ENCODE measurements at regions not wholly inside any gene's neighbourhood (a gene's known extent, or its start where the extent isn't known, plus 50 kb on each side); places are given as distances from the start of the nearest gene placed in this dataset.
A peak's percentile ranks its signal among the peaks of the same experiment; 100 is the strongest.

GRCh38 chr20:21022925-21023324 is 83.2 kb downstream of the LINC00237 start (continued):
- no peak for TF ChIP-seq ZNF707 (CRISPR knock-in tag; conservative IDR thresholded peaks at IDR 0.05)
- TF ChIP-seq PRMT5 (CRISPR knock-in tag; IDR thresholded peaks at IDR 0.05), result no peak
- peak; percentile 66 for TF ChIP-seq NCOR1 (IDR thresholded peaks at IDR 0.05)
- TF ChIP-seq ZNF644 (tag; IDR thresholded peaks at IDR 0.05; ENCODE audit: low read depth), result no peak
- no peak for TF ChIP-seq TCFL5 (CRISPR knock-in tag; conservative IDR thresholded peaks at IDR 0.05)
- TF ChIP-seq HMG20B (CRISPR knock-in tag; IDR thresholded peaks at IDR 0.05), result no peak
- TF ChIP-seq SRSF7 (optimal IDR thresholded peaks at IDR 0.05; ENCODE audit: low read depth, low read length), result no peak
- TF ChIP-seq EGR1 (conservative IDR thresholded peaks at IDR 0.05), result peak; percentile 47; the same call in 1 of the 2 replicates
- no peak for TF ChIP-seq ZNF253 (CRISPR knock-in tag; conservative IDR thresholded peaks at IDR 0.05)
- TF ChIP-seq FOXA3 (CRISPR knock-in tag; conservative IDR thresholded peaks at IDR 0.05 in 1 of 2, IDR thresholded peaks at IDR 0.05 in 1 of 2), result no peak
- TF ChIP-seq ATF3 (IDR thresholded peaks at IDR 0.05), result peak; percentile 30; the same call in 1 of the 2 replicates
- TF ChIP-seq ATF3 (CRISPR knock-in tag; conservative IDR thresholded peaks at IDR 0.05), result no peak
- TF ChIP-seq, protein P1, sequence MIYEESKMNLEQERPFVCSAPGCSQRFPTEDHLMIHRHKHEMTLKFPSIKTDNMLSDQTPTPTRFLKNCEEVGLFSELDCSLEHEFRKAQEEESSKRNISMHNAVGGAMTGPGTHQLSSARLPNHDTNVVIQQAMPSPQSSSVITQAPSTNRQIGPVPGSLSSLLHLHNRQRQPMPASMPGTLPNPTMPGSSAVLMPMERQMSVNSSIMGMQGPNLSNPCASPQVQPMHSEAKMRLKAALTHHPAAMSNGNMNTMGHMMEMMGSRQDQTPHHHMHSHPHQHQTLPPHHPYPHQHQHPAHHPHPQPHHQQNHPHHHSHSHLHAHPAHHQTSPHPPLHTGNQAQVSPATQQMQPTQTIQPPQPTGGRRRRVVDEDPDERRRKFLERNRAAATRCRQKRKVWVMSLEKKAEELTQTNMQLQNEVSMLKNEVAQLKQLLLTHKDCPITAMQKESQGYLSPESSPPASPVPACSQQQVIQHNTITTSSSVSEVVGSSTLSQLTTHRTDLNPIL (CRISPR knock-in tag; IDR thresholded peaks at IDR 0.05), result no peak
- TF ChIP-seq MECOM (CRISPR knock-in tag; IDR thresholded peaks at IDR 0.05), result no peak
- no peak for TF ChIP-seq ZNF507 (tag; conservative IDR thresholded peaks at IDR 0.05)
- TF ChIP-seq SETDB1 (IDR thresholded peaks at IDR 0.05; ENCODE audit: low read length), result no peak
- TF ChIP-seq CREM (IDR thresholded peaks at IDR 0.05; ENCODE audit: low read depth), result 0 out of 2 replicates have a peak, but pooled peaks have one; percentile 14
- no peak for TF ChIP-seq E2F8 (IDR thresholded peaks at IDR 0.05; ENCODE audit: low read depth, partially characterized antibody)
- TF ChIP-seq AFF4 (CRISPR knock-in tag; IDR thresholded peaks at IDR 0.05), result no peak
- TF ChIP-seq, protein P2, sequence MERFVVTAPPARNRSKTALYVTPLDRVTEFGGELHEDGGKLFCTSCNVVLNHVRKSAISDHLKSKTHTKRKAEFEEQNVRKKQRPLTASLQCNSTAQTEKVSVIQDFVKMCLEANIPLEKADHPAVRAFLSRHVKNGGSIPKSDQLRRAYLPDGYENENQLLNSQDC (CRISPR knock-in tag; IDR thresholded peaks at IDR 0.05), result no peak
- no peak for TF ChIP-seq SMAD3 (CRISPR knock-in tag; conservative IDR thresholded peaks at IDR 0.05)
- no peak for TF ChIP-seq DNMT1 (IDR thresholded peaks at IDR 0.05)

All from K562 (cell line).